GM13977 (cell line): ENCODE measurements at regions not wholly inside any gene's neighbourhood (a gene's known extent, or its start where the extent isn't known, plus 50 kb on each side); places are given as distances from the start of the nearest gene placed in this dataset.

ENCODE experiments used
- DNase-seq: peaks from one replicate; pipeline ENCODE4 v3.0.0; 2012; ENCODE audit warnings: low spot score
- CTCF ChIP-seq: IDR thresholded peaks from 2 replicates; pipeline ENCODE4 v1.5.1; 2012; ENCODE audit warnings: mild to moderate bottlenecking, control low read depth; ENCODE audit not compliant: insufficient read depth; ENCODE audit errors: extremely low read depth, missing control alignments
- in situ Hi-C: fragments of 300-500 bp; cut with MboI; formaldehyde crosslinking; loops from one replicate; pipeline ENCODE4 v1.12.0; 2022; ENCODE audit warnings: low sequenced_read_pairs, low pct_unique_long_range_greater_than_20kb, mixed read lengths, inconsistent platforms; ENCODE audit not compliant: unreplicated experiment

DNA sequence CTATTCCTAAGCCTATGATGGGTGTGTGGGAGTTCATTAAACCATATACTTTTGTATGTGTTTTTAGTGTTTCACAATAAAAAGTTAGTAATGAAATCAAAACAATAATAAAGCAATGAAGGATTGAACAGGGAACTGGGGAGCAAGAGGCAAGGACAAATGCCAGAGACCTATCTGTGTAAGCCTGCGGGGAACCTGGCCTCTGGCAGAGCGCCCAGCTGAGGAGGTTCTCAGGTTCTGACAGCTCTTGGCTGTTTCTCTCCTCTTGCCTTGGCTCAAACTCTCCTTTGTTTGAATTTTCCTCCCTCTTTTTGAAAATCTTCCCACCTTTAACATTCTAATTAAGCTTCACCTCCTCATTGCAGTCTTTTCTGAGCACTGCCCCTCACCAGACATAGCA is 200.0 kb upstream of the NCKAP5 start:
- TF ChIP-seq CTCF = no peak
- in situ Hi-C loops = no loop called here
- DNase-seq = no peak

DNA sequence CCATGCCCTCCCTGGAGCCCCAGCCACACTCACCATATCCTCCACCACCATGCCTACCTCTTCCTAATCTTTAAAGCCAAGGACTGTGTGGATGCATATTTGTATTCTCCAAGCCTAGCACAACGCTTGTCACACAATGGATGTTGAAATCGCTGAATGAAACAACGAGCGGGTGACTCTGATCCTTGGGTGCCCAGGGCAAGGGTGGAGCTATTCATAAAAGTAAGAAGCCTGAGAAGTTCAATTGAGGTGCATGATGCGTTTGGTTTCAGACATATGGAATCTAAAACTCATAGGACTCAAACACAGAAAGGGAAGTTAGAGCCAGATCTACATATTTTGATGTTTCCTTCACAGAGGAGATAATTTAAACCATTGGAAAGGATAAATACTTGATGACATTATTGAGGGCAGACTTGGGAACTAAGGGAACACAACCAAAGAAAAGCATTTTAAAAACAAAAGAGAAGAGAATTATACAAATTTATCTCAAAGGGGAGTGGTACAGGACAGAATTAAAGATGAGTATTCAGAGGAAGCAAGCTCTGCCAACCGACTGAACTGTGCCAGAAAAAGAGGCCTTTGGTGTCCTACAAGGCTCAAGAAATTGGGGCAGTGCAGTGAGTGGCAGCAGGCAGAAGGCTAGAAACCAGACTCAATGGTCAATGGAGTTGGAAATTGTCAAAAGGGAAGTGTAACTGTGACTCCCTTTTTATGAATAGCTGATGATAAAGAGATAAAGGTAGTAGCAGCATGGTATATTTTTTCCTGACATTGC is 200.6 kb upstream of the NCKAP5 start:
- no peak for DNase-seq
- in situ Hi-C loops = no loop called here
- no peak for TF ChIP-seq CTCF

DNA sequence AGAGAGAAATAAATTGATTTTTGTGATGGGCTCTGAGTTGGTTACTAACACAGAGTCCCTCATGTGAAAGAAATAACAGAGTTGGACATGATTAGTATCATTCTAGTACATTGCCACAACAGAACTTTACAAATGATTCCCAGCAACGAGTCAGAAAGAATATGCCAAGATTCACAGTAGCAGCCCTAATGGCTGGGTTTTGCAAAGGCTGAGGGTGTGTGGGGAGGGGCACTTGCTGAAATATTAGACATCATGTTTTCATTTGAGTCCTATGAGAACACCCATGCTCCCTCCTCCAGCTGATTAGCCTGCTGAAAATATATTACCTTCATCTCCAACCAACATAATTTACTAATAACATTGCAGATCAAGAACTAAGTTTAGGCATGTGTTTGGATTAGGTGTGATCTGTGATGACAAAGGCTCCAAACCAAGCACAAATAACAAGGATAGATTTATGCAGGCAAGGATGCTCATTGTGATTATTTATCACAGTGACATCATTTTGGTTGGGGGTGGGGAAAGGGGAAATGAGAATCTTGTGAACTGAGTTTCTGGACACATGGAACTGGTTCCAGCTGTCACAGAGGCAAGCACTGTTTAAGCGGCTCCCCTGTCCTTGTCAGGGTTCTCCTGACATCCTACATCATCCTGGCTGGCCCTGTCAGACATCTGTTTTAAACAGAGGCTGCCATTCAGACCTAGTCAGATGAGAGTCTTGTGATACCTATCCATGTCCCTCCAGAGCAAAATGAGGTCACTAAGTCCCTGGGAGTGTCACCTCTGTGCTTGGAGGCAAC is 205.8 kb upstream of the NCKAP5 start:
- in situ Hi-C loops = no loop called here
- DNase-seq = no peak
- TF ChIP-seq CTCF = no peak

- no peak for DNase-seq
- in situ Hi-C loops = no loop called here
- TF ChIP-seq CTCF = no peak
Observed at GRCh38 chr2:133774654-133775015, 206.4 kb upstream of the NCKAP5 start.

DNA sequence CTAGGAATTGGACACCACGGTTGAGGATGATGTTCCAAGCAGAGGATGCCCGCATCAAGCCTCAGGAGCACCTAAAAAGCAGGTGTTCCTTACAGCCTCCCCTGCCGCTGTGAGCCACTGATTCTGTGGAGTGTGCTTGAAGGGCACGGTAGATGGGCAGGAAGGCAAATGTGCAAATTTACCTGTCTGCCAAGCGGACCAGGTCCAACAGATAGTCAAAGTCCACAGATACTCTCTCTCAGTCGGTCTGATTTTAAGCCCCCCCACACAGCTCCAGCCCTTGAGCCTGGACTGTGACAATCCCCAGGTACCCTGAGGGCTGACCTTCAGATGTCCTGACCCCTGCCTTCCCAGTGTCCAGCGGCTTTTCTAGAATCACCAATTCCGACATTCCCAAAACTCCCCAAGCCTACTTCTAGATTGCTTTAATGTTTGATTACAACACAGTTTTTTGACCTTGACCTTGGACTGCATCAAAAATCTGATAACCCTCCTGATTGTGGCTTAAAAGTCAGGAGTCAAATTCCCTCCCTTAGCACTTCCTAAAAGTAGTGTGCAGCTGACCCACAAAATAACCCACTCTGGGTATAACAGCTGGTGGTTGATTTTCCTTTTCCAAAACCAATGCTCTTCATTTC is 208.8 kb upstream of the NCKAP5 start:
- no peak for DNase-seq
- in situ Hi-C loops = no loop called here
- TF ChIP-seq CTCF = no peak

- TF ChIP-seq CTCF = no peak
- no peak for DNase-seq
- in situ Hi-C loops = no loop called here
Observed at GRCh38 chr2:133777574-133777960, 209.3 kb upstream of the NCKAP5 start.
